A549 (cell line): ENCODE measurements at regions not wholly inside any gene's neighbourhood (a gene's known extent, or its start where the extent isn't known, plus 50 kb on each side); places are given as distances from the start of the nearest gene placed in this dataset.

Source experiments
- ATAC-seq, 2 experiments: fragments of 200-7000 bp in 1 of 2; fragments of >200 bp in 1 of 2; cut with Nextera tagmentation in 1 of 2; cut with Tn5 transposase in 1 of 2; 3 replicates each; pipeline versions ENCODE4 v1.8.0 to v1.9.1; 2018 to 2020; ENCODE audit warnings: mild to moderate bottlenecking in 1 of 2, moderate library complexity in 1 of 2
- CTCF ChIA-PET: fragments of 300-600 bp; sonication (Branson Sonifier 250); formaldehyde crosslinking; extraction: SDS; loops from one replicate; lab custom pipeline; 2021; ENCODE audit warnings: antibody characterized with exemption, inconsistent platforms; lab: Yijun Ruan, JAX
- POLR2A ChIA-PET: fragments of 350-600 bp; formaldehyde crosslinking; extraction: SDS; loops from one replicate; lab custom pipeline; 2021; ENCODE audit warnings: antibody characterized with exemption, inconsistent platforms; lab: Yijun Ruan, JAX
- DNase-seq, 2 experiments: peaks; one replicate each; pipeline versions ENCODE4 v3.0.0 to v3.0.0-alpha.2; 2011 to 2016; ENCODE audit warnings: low read depth in 1 of 2, low spot score in 1 of 2
- FAIRE-seq: peaks from 2 replicates; lab custom pipeline; 2011; peaks lifted over from hg19 to GRCh38; lab: Jason Lieb, UNC
- H3K27ac ChIP-seq, 2 experiments: fragments of >200 bp; sonication (Bioruptor Twin); formaldehyde crosslinking; 3 replicates each; pipeline ENCODE4 v1.5.1; 2016 to 2017
- H3K4me1 ChIP-seq: fragments of >200 bp; sonication (Bioruptor Twin); formaldehyde crosslinking; 3 replicates; pipeline ENCODE4 v1.6.1; 2016
- H3K4me2 ChIP-seq: fragments of >200 bp; sonication (Bioruptor Twin); formaldehyde crosslinking; 3 replicates; pipeline ENCODE4 v1.6.1; 2016
- H3K4me3 ChIP-seq: fragments of >200 bp; sonication (Bioruptor Twin); formaldehyde crosslinking; 3 replicates; pipeline ENCODE4 v1.5.1; 2016
- H3K9me3 ChIP-seq: fragments of >200 bp; sonication (Bioruptor Twin); formaldehyde crosslinking; 3 replicates; pipeline ENCODE4 v1.6.1; 2016
- CBX8 ChIP-seq: fragments of 200-600 bp; sonication (generic); IDR thresholded peaks from 2 replicates; pipeline ENCODE4 v1.6.1; 2016
- CEBPB ChIP-seq, 2 experiments: fragments of >200 bp in 1 of 2; sonication (Bioruptor Twin) in 1 of 2; formaldehyde crosslinking in 1 of 2; IDR thresholded peaks; 2 replicates each; pipeline ENCODE4 v1.6.1; 2012 to 2016
- EHF ChIP-seq: fragments of 250-450 bp; sonication (Bioruptor Pico); IDR thresholded peaks from 2 replicates; pipeline ENCODE4 v1.5.0; 2020; ENCODE audit warnings: mild to moderate bottlenecking
- EHMT2 ChIP-seq: fragments of 200-600 bp; sonication (generic); IDR thresholded peaks from 2 replicates; pipeline ENCODE4 v1.6.1; 2016; ENCODE audit warnings: antibody characterized with exemption, low read depth, mild to moderate bottlenecking, moderate library complexity
- FOSL2 ChIP-seq, 2 experiments: fragments of 450-650 bp in 1 of 2; fragments of >200 bp in 1 of 2; sonication (Bioruptor Twin) in 1 of 2; formaldehyde crosslinking; IDR thresholded peaks; 2 replicates each; pipeline versions ENCODE4 v1.5.0 to v1.6.1; 2016 to 2020; ENCODE audit warnings: mild to moderate bottlenecking in 1 of 2, moderate library complexity in 1 of 2
- HDAC2 ChIP-seq: fragments of 200-600 bp; sonication (generic); IDR thresholded peaks from 2 replicates; pipeline ENCODE4 v1.6.1; 2016
- HEYL ChIP-seq: fragments of 250-450 bp; sonication (Bioruptor Pico); IDR thresholded peaks from 2 replicates; pipeline ENCODE4 v1.8.0; 2021; ENCODE audit warnings: mild to moderate bottlenecking, moderate library complexity
- HOXA7 ChIP-seq: fragments of 250-450 bp; sonication (Bioruptor Pico); IDR thresholded peaks from 2 replicates; pipeline ENCODE4 v1.5.0; 2020; ENCODE audit warnings: mild to moderate bottlenecking, moderate library complexity
- HOXB5 ChIP-seq: fragments of 250-450 bp; sonication (Bioruptor Pico); IDR thresholded peaks from 2 replicates; pipeline ENCODE4 v1.5.0; 2020; ENCODE audit warnings: mild to moderate bottlenecking, moderate library complexity
- JUNB ChIP-seq: fragments of >200 bp; sonication (Bioruptor Twin); formaldehyde crosslinking; IDR thresholded peaks from 2 replicates; pipeline ENCODE4 v1.6.1; 2016
- KDM1A ChIP-seq: fragments of 200-600 bp; sonication (generic); IDR thresholded peaks from 2 replicates; pipeline ENCODE4 v1.6.1; 2016; ENCODE audit warnings: low read depth, mild to moderate bottlenecking
- KDM5A ChIP-seq: fragments of 200-600 bp; sonication (generic); IDR thresholded peaks from 2 replicates; pipeline ENCODE4 v1.6.1; 2016; ENCODE audit warnings: antibody characterized with exemption, mild to moderate bottlenecking
- MAFK ChIP-seq: fragments of 450-650 bp; IDR thresholded peaks from 2 replicates; pipeline ENCODE4 v1.6.1; 2014; ENCODE audit not compliant: partially characterized antibody
- MAX ChIP-seq: IDR thresholded peaks from 2 replicates; pipeline ENCODE4 v1.6.1; 2012
- NPAS2 ChIP-seq: fragments of 250-450 bp; sonication (Bioruptor Pico); IDR thresholded peaks from 2 replicates; pipeline ENCODE4 v1.8.0; 2022; ENCODE audit warnings: mild to moderate bottlenecking, moderate library complexity, borderline replicate concordance
- NR3C1 ChIP-seq: fragments of >200 bp; sonication (Bioruptor Twin); formaldehyde crosslinking; IDR thresholded peaks from 3 replicates; pipeline ENCODE4 v1.6.1; 2017
- PBX3 ChIP-seq: IDR thresholded peaks from 2 replicates; pipeline ENCODE4 v1.6.1; 2012
- PHF8 ChIP-seq: fragments of 200-600 bp; sonication (generic); IDR thresholded peaks from 2 replicates; pipeline ENCODE4 v1.6.1; 2016; ENCODE audit warnings: low read depth, mild to moderate bottlenecking, antibody characterized with exemption, moderate library complexity, borderline replicate concordance
- POLR2A ChIP-seq: IDR thresholded peaks from 2 replicates; pipeline ENCODE4 v1.6.1; 2012; ENCODE audit warnings: mild to moderate bottlenecking, low read length
- POLR2AphosphoS2 ChIP-seq: conservative IDR thresholded peaks from 2 replicates; pipeline ENCODE4 v1.6.1; 2012; ENCODE audit warnings: low read length, improper control_type of control experiment, inconsistent platforms
- RAD21 ChIP-seq, 2 experiments: fragments of >200 bp in 1 of 2; sonication (Bioruptor Twin) in 1 of 2; formaldehyde crosslinking in 1 of 2; IDR thresholded peaks in 1 of 2; conservative IDR thresholded peaks in 1 of 2; 2 replicates in 1 of 2; 3 replicates in 1 of 2; pipeline ENCODE4 v1.6.1; 2012 to 2018; ENCODE audit warnings: inconsistent platforms in 1 of 2
- RARB ChIP-seq: fragments of 250-450 bp; sonication (Bioruptor Pico); IDR thresholded peaks from 2 replicates; pipeline ENCODE4 v1.8.0; 2021; ENCODE audit warnings: mild to moderate bottlenecking, moderate library complexity
- RCOR1 ChIP-seq: fragments of 150-350 bp; IDR thresholded peaks from 2 replicates; pipeline ENCODE4 v1.6.1; 2014; ENCODE audit warnings: antibody characterized with exemption, low read length, low read depth
- SREBF2 ChIP-seq: fragments of 450-650 bp; IDR thresholded peaks from 2 replicates; pipeline ENCODE4 v1.6.1; 2014; ENCODE audit warnings: mild to moderate bottlenecking, moderate library complexity
- ZNF302 ChIP-seq: fragments of 250-450 bp; sonication (Bioruptor Pico); IDR thresholded peaks from 2 replicates; pipeline ENCODE4 v1.9.0; 2021; ENCODE audit warnings: inconsistent platforms, mild to moderate bottlenecking, moderate library complexity
- ZSCAN20 ChIP-seq: fragments of 250-450 bp; sonication (Bioruptor Pico); IDR thresholded peaks from 2 replicates; pipeline ENCODE4 v1.8.0; 2022; ENCODE audit warnings: mild to moderate bottlenecking, moderate library complexity
- WGBS: methylation state at CpG from one replicate; pipeline ENCODE4 v1.1.6; 2017; ENCODE audit errors: missing lambda C conversion rate; 5-methylcytosine and 5-hydroxymethylcytosine counted together

- FAIRE-seq, result no peak
- Histone ChIP-seq H3K4me1 (no peaks in the 10 kb centered on the region), H3K9me3 (no peaks in the 10 kb centered on the region), H3K4me2 (no peak overlapping the region), H3K27ac (no peak overlapping the region)
- no peak for ATAC-seq
- no peak for DNase-seq
- WGBS, result 6% methylated on average over 1 of the region's 1 CpG
- CTCF ChIA-PET, result interaction anchor here (0.8 kb wide), 1 partner anchor 11 kb away, joined by 3 read pairs; no protein-coding TSS in a partner anchor
- TF ChIP-seq CBX8, result no peak
- no peak for TF ChIP-seq KDM5A
- no peak for TF ChIP-seq ZNF302 (CRISPR knock-in tag)
- no peak for TF ChIP-seq RAD21 (conservative IDR thresholded peaks at IDR 0.05 in 1 of 2, IDR thresholded peaks at IDR 0.05 in 1 of 2)
- TF ChIP-seq RCOR1, result no peak
- no peak for TF ChIP-seq PHF8
- TF ChIP-seq MAX, result no peak
- TF ChIP-seq, all 56 proteins: peak for 0
- no peak overlapping the region for H3K4me3 ChIP-seq
- POLR2A ChIA-PET, result no interaction called here
Observed at GRCh38 chr16:62516001-62516400, 479.8 kb upstream of the CDH8 start.

GRCh38 chr16:62503073-62503472 lies 466.8 kb upstream of the CDH8 start:
- Histone ChIP-seq H3K4me2 (no peak overlapping the region), H3K9me3 (no peaks in the 10 kb centered on the region; the same call in 2 of the 3 replicates), H3K4me3 (no peak overlapping the region), H3K27ac (no peak overlapping the region), H3K4me1 (no peaks in the 10 kb centered on the region)
- ChIA-PET POLR2A (no interaction called here), CTCF (no interaction called here)
- no peak for ATAC-seq
- WGBS, result 3% methylated on average over 3 of the region's 3 CpGs
- TF ChIP-seq POLR2A, result no peak
- TF ChIP-seq NPAS2, result no peak
- TF ChIP-seq PHF8, result no peak
- TF ChIP-seq POLR2AphosphoS2, result no peak
- no peak for TF ChIP-seq HDAC2
- TF ChIP-seq CEBPB (IDR thresholded peaks at IDR 0.05), result no peak
- no peak for TF ChIP-seq MAFK
- TF ChIP-seq EHF, result no peak
- no peak for TF ChIP-seq KDM1A
- no peak for TF ChIP-seq JUNB
- no peak for TF ChIP-seq FOSL2 (IDR thresholded peaks at IDR 0.05)
- no peak for TF ChIP-seq FOSL2 (CRISPR knock-in tag; IDR thresholded peaks at IDR 0.05)
- TF ChIP-seq EHMT2, result no peak
- no peak for TF ChIP-seq NR3C1
- no peak for TF ChIP-seq PBX3
- no peak for TF ChIP-seq SREBF2
- no peak for TF ChIP-seq HEYL
- no peak for TF ChIP-seq RARB (CRISPR knock-in tag)
- no peak for TF ChIP-seq ZSCAN20
- TF ChIP-seq HOXA7, result no peak
- no peak for DNase-seq
- no peak for FAIRE-seq

GRCh38 chr16:62478903-62479458 lies 442.7 kb upstream of the CDH8 start:
- DNase-seq, result no peak
- H3K27ac ChIP-seq, result no peak overlapping the region
- H3K4me2 ChIP-seq, result no peak overlapping the region
- no peaks in the 10 kb centered on the region for H3K4me1 ChIP-seq
- no peak for TF ChIP-seq HOXB5 (CRISPR knock-in tag)
- no peak for FAIRE-seq
- H3K4me3 ChIP-seq, result no peak overlapping the region
- H3K9me3 ChIP-seq, result no peaks in the 10 kb centered on the region
- CTCF ChIA-PET, result no interaction called here
- WGBS, result 6% methylated on average over 6 of the region's 7 CpGs
- POLR2A ChIA-PET, result no interaction called here
- no peak for ATAC-seq
